Mononuclear cell (primary cell): ENCODE measurements at regions not wholly inside any gene's neighbourhood (a gene's known extent, or its start where the extent isn't known, plus 50 kb on each side); places are given as distances from the start of the nearest gene placed in this dataset.

Source experiments
- H3K27me3 ChIP-seq: 2 replicates; pipeline ENCODE4 v1.6.0; 2011; ENCODE audit warnings: low read length, control low read depth; ENCODE audit not compliant: insufficient read depth
- H3K4me1 ChIP-seq: 2 replicates; pipeline ENCODE4 v1.5.1; 2011; ENCODE audit warnings: mild to moderate bottlenecking, low read length, control low read depth; ENCODE audit not compliant: insufficient read depth
- H3K4me3 ChIP-seq: 2 replicates; pipeline ENCODE4 v1.5.1; 2011; ENCODE audit warnings: mild to moderate bottlenecking, low read length, moderate library complexity
- H3K9me3 ChIP-seq: 2 replicates; pipeline ENCODE4 v1.5.1; 2011; ENCODE audit warnings: low read depth, mild to moderate bottlenecking, control low read depth, low read length

DNA sequence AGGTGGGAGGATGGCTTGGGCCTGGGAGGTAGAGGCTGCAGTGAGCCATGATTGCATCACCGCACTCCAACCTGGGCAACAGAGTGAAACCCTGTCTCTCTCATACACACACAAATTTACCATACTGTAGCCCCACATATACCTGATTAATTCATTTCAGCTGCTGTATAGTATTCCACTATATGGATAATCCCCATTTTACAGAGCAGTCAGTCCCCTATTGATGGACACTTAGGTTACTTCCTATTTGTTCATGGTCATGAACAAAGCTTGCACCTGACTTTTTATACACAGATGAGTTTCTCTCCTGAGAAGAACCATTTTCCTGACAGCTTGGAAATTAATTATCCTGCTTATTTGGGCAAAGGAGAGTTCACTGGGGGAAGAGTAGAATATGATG lies 59.2 kb downstream of the EMX2 start:
- Histone ChIP-seq H3K27me3 (peaks cover 2% of the 10 kb centered on the region), H3K4me3 (no peak overlapping the region), H3K4me1 (no peaks in the 10 kb centered on the region), H3K9me3 (no peaks in the 10 kb centered on the region)

DNA sequence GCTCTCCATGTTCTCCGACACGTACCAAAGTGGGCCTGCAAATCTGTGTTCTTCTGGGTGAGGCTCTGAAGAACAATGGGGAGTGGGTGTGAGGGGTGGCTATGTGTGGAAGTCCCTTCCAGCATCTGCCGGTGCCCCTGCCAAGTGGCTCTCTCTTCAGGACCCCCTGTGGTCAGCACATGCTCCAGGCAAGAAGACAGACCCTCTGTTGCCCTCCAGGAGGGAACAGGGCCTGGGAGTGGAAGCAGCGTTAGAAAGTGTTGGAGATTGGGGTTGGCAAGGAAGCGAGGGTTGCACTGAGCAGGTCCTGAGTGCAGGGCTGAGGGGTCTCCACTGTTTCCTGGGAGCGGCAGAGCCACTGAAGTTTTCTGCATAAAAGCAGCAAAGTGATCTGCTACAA lies 60.5 kb downstream of the EMX2 start:
- Histone ChIP-seq H3K27me3 (peaks cover 2% of the 10 kb centered on the region), H3K4me3 (no peak overlapping the region), H3K4me1 (no peaks in the 10 kb centered on the region), H3K9me3 (no peaks in the 10 kb centered on the region)

DNA sequence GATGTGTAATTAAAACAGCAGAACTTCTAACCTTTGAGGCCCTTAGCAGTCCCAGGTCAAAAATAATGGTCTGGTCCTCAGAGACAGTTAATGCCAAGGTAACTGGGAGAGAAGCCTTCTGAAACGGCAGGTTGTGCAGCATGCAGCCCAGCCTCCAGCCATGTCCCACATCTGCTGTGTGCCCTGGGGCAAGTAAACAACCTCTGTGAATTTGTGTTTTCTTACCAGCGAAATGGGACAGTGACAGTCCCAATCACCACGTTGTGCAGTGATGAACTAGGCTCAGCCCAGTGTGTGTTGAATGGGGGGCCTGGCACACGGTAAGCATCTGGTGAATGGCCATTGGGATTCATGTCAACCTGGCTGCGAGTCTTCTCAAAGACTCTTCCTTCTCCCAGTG lies 61.2 kb downstream of the EMX2 start:
- Histone ChIP-seq H3K4me3 (no peak overlapping the region), H3K9me3 (no peaks in the 10 kb centered on the region), H3K4me1 (no peaks in the 10 kb centered on the region), H3K27me3 (peaks cover 2% of the 10 kb centered on the region)

DNA sequence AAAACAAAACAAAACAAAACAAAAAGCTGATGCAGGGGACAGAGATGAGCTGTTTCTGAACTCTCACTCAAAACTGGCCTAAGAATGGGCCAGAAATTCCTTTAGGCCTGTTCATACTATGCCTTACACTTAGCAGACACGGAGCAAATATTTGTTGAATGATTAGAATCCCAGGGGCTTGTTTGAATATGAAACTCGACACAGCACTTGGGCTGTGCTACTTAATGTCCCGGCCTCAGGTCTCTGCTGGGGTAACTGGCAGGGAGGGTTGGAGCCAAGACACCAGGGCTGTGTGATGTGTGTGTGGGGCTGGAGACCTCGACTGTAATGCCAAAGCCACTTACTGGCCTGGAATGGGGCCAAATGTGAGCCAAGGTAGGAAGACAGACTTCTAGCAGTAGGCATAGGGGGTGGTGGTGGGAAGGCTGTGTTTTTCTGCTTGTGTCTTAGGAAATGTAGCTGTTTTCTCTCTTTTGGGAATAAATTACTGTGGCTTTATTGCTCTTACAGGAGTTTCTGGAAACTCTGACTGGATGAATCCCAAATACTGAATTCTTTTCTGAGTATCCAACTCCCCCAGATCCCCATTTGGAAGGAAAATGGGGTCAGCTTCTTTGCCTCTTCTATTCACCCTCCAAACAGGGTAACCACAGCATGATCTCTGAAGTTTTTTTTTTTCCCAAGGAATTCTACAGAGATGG lies 66.7 kb downstream of the EMX2 start:
- no peak overlapping the region for H3K4me3 ChIP-seq
- no peaks in the 10 kb centered on the region for H3K27me3 ChIP-seq
- H3K9me3 ChIP-seq, result no peaks in the 10 kb centered on the region
- no peaks in the 10 kb centered on the region for H3K4me1 ChIP-seq

DNA sequence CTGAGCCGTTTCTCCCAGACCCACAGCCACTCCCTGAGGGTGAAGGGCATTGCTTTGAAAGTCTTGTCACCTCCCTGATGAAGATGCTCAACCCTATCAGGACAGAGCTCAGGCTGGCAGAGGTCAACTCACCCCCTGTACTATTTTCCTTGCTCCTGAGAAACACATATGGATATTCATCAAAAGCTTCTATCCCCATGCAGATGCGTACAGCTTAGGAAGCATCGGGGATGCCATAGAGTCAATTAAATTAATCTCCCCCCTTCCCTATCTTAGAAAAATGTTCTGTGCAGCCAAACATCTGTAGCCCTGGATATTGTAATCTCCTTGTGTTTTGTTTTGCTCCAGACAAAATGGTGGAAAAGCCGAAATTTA lies 67.2 kb downstream of the EMX2 start:
- Histone ChIP-seq H3K27me3 (no peaks in the 10 kb centered on the region), H3K9me3 (no peaks in the 10 kb centered on the region), H3K4me3 (no peak overlapping the region), H3K4me1 (no peaks in the 10 kb centered on the region)

DNA sequence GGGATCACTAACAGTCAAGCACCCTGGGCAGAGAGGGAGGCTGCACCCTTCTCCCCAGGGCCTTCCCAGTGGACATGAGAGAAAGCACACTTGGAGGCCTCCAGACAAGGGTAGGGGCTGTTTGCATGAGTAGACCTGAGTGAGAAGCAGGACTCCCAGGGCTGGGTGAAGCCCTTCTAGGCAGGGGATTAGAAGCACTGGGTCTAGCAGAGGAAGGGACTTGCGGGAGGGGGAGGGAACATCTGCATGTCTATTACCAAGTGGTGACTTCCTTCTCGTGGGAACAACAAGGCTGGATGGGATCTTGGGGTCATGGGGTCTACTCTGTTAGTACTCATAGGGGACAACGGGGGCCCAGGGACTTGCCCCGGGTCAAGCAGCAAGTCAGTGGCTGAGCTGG lies 67.8 kb downstream of the EMX2 start:
- no peaks in the 10 kb centered on the region for H3K4me1 ChIP-seq
- H3K4me3 ChIP-seq, result no peak overlapping the region
- no peaks in the 10 kb centered on the region for H3K9me3 ChIP-seq
- H3K27me3 ChIP-seq, result no peaks in the 10 kb centered on the region

DNA sequence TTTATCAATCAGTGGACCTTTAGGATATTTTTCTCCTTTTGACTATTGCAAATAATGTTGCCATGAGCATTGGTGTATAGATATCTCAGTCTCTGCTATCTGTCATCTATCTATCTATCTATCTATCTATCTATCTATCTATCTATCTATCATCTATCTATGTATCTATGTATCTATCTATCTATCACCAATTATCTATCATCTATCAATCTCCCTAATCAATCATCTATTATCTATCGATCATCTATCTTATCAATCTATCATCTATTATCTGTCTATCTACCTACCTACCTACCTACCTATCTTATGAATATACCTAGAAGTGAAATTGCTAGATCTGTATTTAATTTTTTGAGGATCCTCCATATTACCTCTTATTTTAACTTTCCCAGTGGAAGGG lies 69.6 kb downstream of the EMX2 start:
- Histone ChIP-seq H3K27me3 (no peaks in the 10 kb centered on the region), H3K4me3 (no peak overlapping the region), H3K9me3 (no peaks in the 10 kb centered on the region), H3K4me1 (no peaks in the 10 kb centered on the region)

DNA sequence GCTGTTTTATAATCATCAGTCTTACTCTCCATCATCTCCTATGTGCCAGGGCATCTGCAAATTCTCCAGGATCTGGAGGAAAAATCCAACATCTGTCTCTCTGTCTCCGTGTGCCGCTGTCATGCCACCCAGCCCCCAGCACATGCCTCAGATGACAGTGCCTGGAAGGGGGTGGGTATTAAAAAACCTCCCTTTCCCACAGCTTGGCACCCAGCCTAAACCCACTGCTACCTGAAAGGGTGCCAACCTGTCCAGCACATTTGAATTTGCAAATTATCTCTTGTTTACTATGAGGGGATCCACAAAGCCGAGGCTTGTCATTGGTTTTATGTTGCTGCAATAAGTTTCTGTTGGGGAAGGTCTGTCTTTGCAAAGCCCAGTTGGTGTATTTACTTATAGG lies 73.1 kb downstream of the EMX2 start:
- no peaks in the 10 kb centered on the region for H3K9me3 ChIP-seq
- H3K4me1 ChIP-seq, result no peaks in the 10 kb centered on the region
- H3K27me3 ChIP-seq, result no peaks in the 10 kb centered on the region
- no peak overlapping the region for H3K4me3 ChIP-seq

DNA sequence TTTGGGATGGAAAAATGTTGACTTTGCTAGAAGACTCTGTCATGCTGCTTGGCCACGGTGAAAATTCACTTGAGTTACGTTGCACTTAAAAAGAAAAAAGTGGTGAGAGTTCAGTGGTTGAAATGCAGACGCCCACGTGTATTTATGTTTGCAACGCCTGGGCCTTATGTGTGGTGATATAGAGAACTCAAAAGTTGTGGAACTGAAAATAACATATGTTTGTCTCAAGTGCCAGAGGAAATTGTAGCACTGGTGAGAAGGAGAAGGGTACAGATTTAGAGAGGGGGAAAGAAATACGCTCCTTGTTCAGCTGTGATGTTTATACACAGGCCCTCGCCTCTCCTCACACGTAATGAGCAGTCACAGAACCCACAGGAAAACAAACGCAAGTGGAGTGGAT lies 73.6 kb downstream of the EMX2 start:
- no peaks in the 10 kb centered on the region for H3K27me3 ChIP-seq
- no peaks in the 10 kb centered on the region for H3K9me3 ChIP-seq
- H3K4me3 ChIP-seq, result no peak overlapping the region
- no peaks in the 10 kb centered on the region for H3K4me1 ChIP-seq

DNA sequence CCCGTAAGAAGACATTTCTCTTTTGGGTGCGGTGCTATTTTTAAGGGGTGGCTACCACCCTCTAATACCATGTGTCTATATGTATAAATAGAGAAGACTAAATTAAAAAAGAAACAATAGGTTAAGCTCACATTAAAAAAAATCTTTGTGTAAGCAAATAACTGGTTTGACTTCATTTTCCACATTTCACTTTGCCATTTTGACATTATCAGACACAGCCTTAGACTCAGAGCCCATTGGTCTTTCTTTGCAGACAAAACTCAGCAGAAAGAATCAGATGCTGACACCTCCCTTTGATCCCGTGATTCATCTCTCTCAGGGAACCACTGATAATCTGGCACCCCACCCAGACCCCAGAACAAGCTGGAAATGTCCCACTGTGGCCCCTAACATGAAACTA lies 74.5 kb downstream of the EMX2 start:
- Histone ChIP-seq H3K27me3 (no peaks in the 10 kb centered on the region), H3K9me3 (no peaks in the 10 kb centered on the region), H3K4me3 (no peak overlapping the region), H3K4me1 (no peaks in the 10 kb centered on the region)

DNA sequence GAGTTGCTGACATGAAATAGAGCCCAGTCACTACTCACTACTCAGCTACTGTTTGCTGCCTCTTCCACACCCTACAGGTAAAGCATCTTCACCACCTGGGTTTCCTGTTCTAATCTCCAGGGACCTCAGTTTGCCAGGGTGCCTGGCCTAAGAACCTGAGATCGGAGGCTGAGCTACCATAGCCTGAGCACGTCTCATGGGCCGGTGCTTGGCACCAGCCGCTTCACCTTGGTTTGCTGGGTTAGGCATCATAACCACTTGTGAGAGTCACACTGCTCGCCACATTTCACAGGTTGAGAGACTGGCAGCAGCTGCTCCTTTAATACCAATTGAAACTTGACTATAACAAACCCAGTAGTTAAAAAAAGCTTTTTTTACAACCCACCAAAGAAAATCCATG lies 75.1 kb downstream of the EMX2 start:
- Histone ChIP-seq H3K4me1 (no peaks in the 10 kb centered on the region), H3K27me3 (no peaks in the 10 kb centered on the region), H3K9me3 (no peaks in the 10 kb centered on the region), H3K4me3 (no peak overlapping the region)

DNA sequence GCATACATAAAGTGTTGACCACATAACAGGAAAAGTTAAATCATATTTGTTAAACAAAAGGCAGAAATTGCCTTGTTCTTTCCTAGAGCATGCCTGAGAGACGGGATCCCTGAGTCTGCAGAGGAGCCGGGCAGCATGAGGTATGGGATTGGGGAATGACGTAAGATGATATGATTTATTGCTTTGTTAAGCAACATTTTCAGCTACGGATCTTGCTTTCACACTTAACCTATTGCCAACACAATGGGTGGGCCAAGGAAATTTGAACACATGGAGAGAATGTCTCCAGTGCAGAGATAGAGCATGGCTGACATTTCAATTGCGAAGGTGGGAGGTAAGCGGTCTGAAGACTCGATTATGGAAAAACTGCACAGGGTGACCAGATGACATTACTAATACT lies 76.7 kb downstream of the EMX2 start:
- Histone ChIP-seq H3K27me3 (no peaks in the 10 kb centered on the region), H3K9me3 (no peaks in the 10 kb centered on the region), H3K4me1 (no peaks in the 10 kb centered on the region), H3K4me3 (no peak overlapping the region)

DNA sequence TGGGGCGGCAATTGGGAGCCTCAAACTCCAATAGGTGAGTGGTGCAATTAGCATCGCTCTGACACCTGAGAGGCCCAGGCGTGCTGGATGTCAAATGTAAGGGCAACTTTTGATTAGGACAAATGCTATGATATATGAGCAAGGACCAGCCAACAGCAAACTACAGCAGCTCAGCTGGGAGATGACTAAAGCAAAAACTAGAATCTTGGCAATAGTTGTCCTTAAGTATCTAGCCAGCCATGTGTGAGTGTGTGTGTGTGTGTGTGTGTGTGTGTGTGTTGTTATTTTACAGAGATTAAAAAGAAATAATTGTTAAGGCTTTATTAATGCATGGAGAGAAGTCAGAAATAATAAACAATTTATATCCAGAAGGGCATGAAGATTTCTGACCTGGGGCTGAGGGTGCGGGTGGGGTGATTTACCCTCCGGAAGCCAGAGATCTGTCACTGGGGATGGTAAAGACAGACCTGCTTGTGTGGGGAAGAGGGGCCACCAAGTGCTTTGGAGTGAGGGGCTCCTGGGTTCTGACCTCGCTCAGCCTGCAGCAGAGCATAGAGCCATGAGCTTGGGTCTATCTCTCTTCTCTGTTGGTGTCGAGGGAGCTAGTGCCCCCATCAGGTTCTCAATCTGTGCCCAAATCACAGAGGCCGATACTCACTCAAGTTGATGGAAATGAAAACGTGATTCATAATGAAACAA lies 77.3 kb downstream of the EMX2 start:
- Histone ChIP-seq H3K27me3 (no peaks in the 10 kb centered on the region), H3K4me1 (no peaks in the 10 kb centered on the region), H3K9me3 (no peaks in the 10 kb centered on the region), H3K4me3 (no peak overlapping the region)

DNA sequence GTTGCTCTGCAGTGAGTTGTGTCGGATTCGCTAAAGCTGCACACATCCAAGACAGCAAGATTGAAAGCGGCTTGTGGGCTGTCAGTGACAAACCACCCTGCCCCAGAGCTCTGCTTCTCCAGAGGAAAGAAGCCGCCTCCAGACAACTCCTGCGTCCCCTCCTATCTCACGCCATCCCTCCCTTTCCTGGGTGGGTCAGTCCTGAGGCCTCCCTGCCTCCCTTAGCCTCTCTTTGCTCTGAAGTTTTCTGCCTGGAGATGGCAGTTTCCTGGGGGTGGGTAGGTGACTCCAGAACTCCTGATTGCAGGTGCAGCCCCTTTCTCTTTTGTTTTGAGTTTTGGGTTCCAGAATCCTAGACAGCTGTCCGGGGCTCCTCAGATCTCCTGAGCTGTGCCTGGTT lies 78.7 kb downstream of the EMX2 start:
- H3K4me3 ChIP-seq, result no peak overlapping the region
- no peaks in the 10 kb centered on the region for H3K9me3 ChIP-seq
- no peaks in the 10 kb centered on the region for H3K4me1 ChIP-seq
- H3K27me3 ChIP-seq, result no peaks in the 10 kb centered on the region

DNA sequence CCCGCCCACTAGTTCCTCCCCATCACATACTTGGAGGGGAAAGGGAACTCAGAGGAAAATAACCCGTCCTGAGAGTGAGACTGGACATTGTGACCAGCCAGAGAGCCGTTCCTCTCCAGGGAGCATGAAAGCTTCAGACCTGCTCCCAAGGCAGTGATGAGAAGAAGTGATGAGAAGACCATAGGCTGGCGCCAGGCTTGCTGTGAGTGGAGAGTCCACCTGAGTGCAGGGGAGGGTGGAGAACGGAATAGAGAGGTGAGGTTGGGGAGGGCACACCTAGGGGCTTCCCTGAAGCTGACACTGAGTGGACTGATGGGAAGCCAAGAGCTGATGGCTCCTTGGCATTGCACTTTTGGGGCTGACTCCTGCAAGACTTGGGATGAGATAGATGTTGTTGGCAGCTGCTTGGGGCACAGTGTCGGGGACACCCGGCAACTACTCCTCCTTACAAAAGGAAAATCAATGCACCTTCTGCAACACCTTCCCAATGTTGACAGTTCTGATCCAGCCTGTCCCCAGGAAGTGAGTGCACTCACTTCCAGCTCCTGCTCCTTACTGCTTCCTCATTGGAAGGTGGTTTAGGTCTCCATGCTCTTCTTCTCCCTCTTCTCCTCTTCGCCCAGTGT lies 79.4 kb downstream of the EMX2 start:
- Histone ChIP-seq H3K27me3 (no peaks in the 10 kb centered on the region), H3K9me3 (no peaks in the 10 kb centered on the region), H3K4me3 (no peak overlapping the region), H3K4me1 (no peaks in the 10 kb centered on the region)
